GM12878 (cell line): ENCODE measurements at regions not wholly inside any gene's neighbourhood (a gene's known extent, or its start where the extent isn't known, plus 50 kb on each side); places are given as distances from the start of the nearest gene placed in this dataset.
"Not testable (repeated sequence)": the region's sequence is repeated elsewhere in the genome, so short reads cannot be mapped to it uniquely, and the experiment has no call there.

Experiments used
- ATAC-seq: fragments of 200-7000 bp; cut with Tn5 transposase; 3 replicates; pipeline ENCODE4 v1.9.1; 2020; ENCODE audit warnings: mild to moderate bottlenecking, moderate library complexity
- BruUV-seq: library from RNA; stranded (reverse); fragments of 400-500 nt; replicated peaks from 2 replicates; lab custom pipeline; 2021; lab: Mats Ljungman, UMichigan
- CTCF ChIA-PET: fragments of 300-600 bp; sonication (Branson Sonifier 250); formaldehyde crosslinking; extraction: SDS; loops from one replicate; lab custom pipeline; 2021; ENCODE audit warnings: inconsistent platforms; lab: Yijun Ruan, JAX
- POLR2A ChIA-PET: fragments of 350-600 bp; formaldehyde crosslinking; extraction: SDS; loops from one replicate; lab custom pipeline; 2021; ENCODE audit warnings: inconsistent platforms; lab: Charles Lee
- RAD21 ChIA-PET: fragments of 300-600 bp; sonication (Branson Sonifier 250); formaldehyde crosslinking; loops from one replicate; lab custom pipeline; 2023; ENCODE audit warnings: antibody characterized with exemption; ENCODE audit not compliant: unreplicated experiment; lab: Charles Lee
- SMC1A ChIA-PET: fragments of 300-600 bp; sonication (Branson Sonifier 250); formaldehyde crosslinking; loops from one replicate; lab custom pipeline; 2023; ENCODE audit not compliant: unreplicated experiment, uncharacterized antibody; lab: Charles Lee
- DNase-seq: peaks from one replicate; pipeline ENCODE4 v3.0.0-alpha.2; 2011; ENCODE audit warnings: low read depth, low spot score
- FAIRE-seq: peaks from 3 replicates; lab custom pipeline; 2011; peaks lifted over from hg19 to GRCh38; lab: Jason Lieb, UNC
- H2AFZ ChIP-seq: 2 replicates; pipeline ENCODE4 v1.6.0; 2011; ENCODE audit warnings: low read depth, low read length, control low read depth; ENCODE audit not compliant: control insufficient read depth
- H3K27ac ChIP-seq: 2 replicates; pipeline ENCODE4 v1.5.1; 2011; ENCODE audit warnings: control low read depth; ENCODE audit not compliant: control insufficient read depth, insufficient read depth
- H3K27me3 ChIP-seq, 2 experiments: replicated peaks in 1 of 2; 2 replicates each; pipeline versions ENCODE4 v1.6.0 to v1.6.1; 2011; ENCODE audit warnings: low read length in 1 of 2; ENCODE audit not compliant: control insufficient read depth in 2 of 2, insufficient read depth in 2 of 2
- H3K36me3 ChIP-seq, 2 experiments: 2 replicates each; pipeline ENCODE4 v1.5.1; 2011; ENCODE audit warnings: low read length in 1 of 2; ENCODE audit not compliant: control insufficient read depth in 2 of 2, insufficient read depth in 2 of 2
- H3K4me1 ChIP-seq: 2 replicates; pipeline ENCODE4 v1.6.1; 2011; ENCODE audit warnings: mild to moderate bottlenecking, low read length, moderate library complexity, mixed read lengths; ENCODE audit not compliant: control insufficient read depth, insufficient read depth
- H3K4me2 ChIP-seq: 2 replicates; pipeline ENCODE4 v1.6.0; 2011; ENCODE audit warnings: control low read depth; ENCODE audit not compliant: control insufficient read depth, insufficient read depth
- H3K4me3 ChIP-seq: fragments of 200-600 bp; sonication (generic); 2 replicates; pipeline ENCODE4 v1.5.1; 2016
- H3K79me2 ChIP-seq: 2 replicates; pipeline ENCODE4 v1.6.0; 2011; ENCODE audit warnings: low read length; ENCODE audit not compliant: control insufficient read depth, insufficient read depth
- H3K9ac ChIP-seq: 2 replicates; pipeline ENCODE4 v1.8.0; 2011; ENCODE audit warnings: low read length, control low read depth, mixed read lengths; ENCODE audit not compliant: control insufficient read depth, insufficient read depth
- H3K9me3 ChIP-seq: replicated peaks from 3 replicates; pipeline ENCODE4 v1.5.1; 2011; ENCODE audit warnings: mild to moderate bottlenecking, low read length; ENCODE audit not compliant: control insufficient read depth, insufficient read depth
- H4K20me1 ChIP-seq: 2 replicates; pipeline ENCODE4 v1.6.0; 2011; ENCODE audit not compliant: control insufficient read depth, insufficient read depth
- BACH1 ChIP-seq: fragments of 450-650 bp; IDR thresholded peaks from 2 replicates; pipeline ENCODE4 v1.6.1; 2017; ENCODE audit warnings: mild to moderate bottlenecking, borderline replicate concordance
- CHD2 ChIP-seq: IDR thresholded peaks from 2 replicates; pipeline ENCODE4 v1.6.1; 2011; ENCODE audit warnings: low read depth, low read length, improper control_type of control experiment, borderline replicate concordance
- DPF2 ChIP-seq: fragments of 450-650 bp; IDR thresholded peaks from 2 replicates; pipeline ENCODE4 v1.6.1; 2017; ENCODE audit warnings: mild to moderate bottlenecking
- FOS ChIP-seq: IDR thresholded peaks from 3 replicates; pipeline ENCODE4 v1.6.1; 2011; ENCODE audit warnings: borderline replicate concordance; ENCODE audit not compliant: insufficient read length; ENCODE audit errors: extremely low read depth
- FOXM1 ChIP-seq: IDR thresholded peaks from 2 replicates; pipeline ENCODE4 v1.6.1; 2012; ENCODE audit warnings: low read depth, mild to moderate bottlenecking, inconsistent platforms, low read length, moderate library complexity
- HSF1 ChIP-seq: fragments of 150-350 bp; IDR thresholded peaks from 2 replicates; pipeline ENCODE4 v1.6.1; 2014; ENCODE audit warnings: mild to moderate bottlenecking, low read depth, low read length
- NFYB ChIP-seq: IDR thresholded peaks from 2 replicates; pipeline ENCODE4 v1.6.1; 2011; ENCODE audit warnings: low read depth, mild to moderate bottlenecking, low read length, improper control_type of control experiment, moderate library complexity; ENCODE audit not compliant: insufficient read depth
- RUNX3 ChIP-seq: IDR thresholded peaks from 2 replicates; pipeline ENCODE4 v1.6.1; 2012; ENCODE audit warnings: low read length, inconsistent platforms
- SMARCA5 ChIP-seq: fragments of 450-650 bp; IDR thresholded peaks from 2 replicates; pipeline ENCODE4 v1.6.1; 2017; ENCODE audit warnings: mild to moderate bottlenecking
- USF1 ChIP-seq: IDR thresholded peaks from 2 replicates; pipeline ENCODE4 v1.6.1; 2011; ENCODE audit warnings: borderline replicate concordance, low read depth, mild to moderate bottlenecking, moderate library complexity, mixed read lengths, low read length; ENCODE audit not compliant: insufficient read depth; ENCODE audit errors: extremely low read length
- WGBS: methylation state at CpG from one replicate; pipeline ENCODE4 v1.1.6; 2016; ENCODE audit warnings: low lambda C conversion rate; ENCODE audit not compliant: insufficient replicate concordance, insufficient coverage; ENCODE audit errors: missing lambda C conversion rate; 5-methylcytosine and 5-hydroxymethylcytosine counted together
- in situ Hi-C: fragments of 300-500 bp; cut with MboI; formaldehyde crosslinking; loops from 9 replicates; pipeline ENCODE4 v1.14.3; 2018; ENCODE audit warnings: mixed read lengths
- intact Hi-C: fragments of 100-400 bp; cut with micrococcal nuclease; formaldehyde crosslinking; loops from one replicate; pipeline ENCODE4 v1.14.2; 2022; ENCODE audit not compliant: unreplicated experiment

- CTCF ChIA-PET, H2AFZ ChIP-seq, SMC1A ChIA-PET, H3K4me1 ChIP-seq, ATAC-seq, POLR2A ChIA-PET, in situ Hi-C loops, RAD21 ChIA-PET, FAIRE-seq, H3K4me3 ChIP-seq, H3K79me2 ChIP-seq, intact Hi-C loops, H3K4me2 ChIP-seq, H3K27ac ChIP-seq, H3K27me3 ChIP-seq, H3K36me3 ChIP-seq, H3K9ac ChIP-seq, H3K9me3 ChIP-seq, BruUV-seq, DNase-seq, H4K20me1 ChIP-seq: not testable (repeated sequence)
- 0% methylated on average over 1 of the region's 1 CpG for WGBS
These were observed 999.0 kb downstream of the DNAH5 start for GRCh38 chr5:12945477-12945876.

GRCh38 chr5:12936221-12936620, 1008.3 kb downstream of the DNAH5 start:
- TF ChIP-seq USF1 (no peak), FOS (no peak), CHD2 (no peak), RUNX3 (no peak), SMARCA5 (no peak), NFYB (no peak), DPF2 (no peak), HSF1 (no peak), BACH1 (no peak), FOXM1 (no peak)
- TF ChIP-seq, all 136 proteins: peak for 0
- H3K27me3 ChIP-seq = no peaks in the 10 kb centered on the region
- POLR2A ChIA-PET = no interaction called here
- H4K20me1 ChIP-seq = no peaks in the 10 kb centered on the region
- ATAC-seq = no peak
- no peak overlapping the region for H3K4me3 ChIP-seq
- H3K36me3 ChIP-seq = no peaks in the 10 kb centered on the region
- no peaks in the 10 kb centered on the region for H3K9me3 ChIP-seq
- no peak for FAIRE-seq
- RAD21 ChIA-PET = no interaction called here
- SMC1A ChIA-PET = no interaction called here
- WGBS = 43% methylated on average over 5 of the region's 5 CpGs
- H3K4me1 ChIP-seq = no peaks in the 10 kb centered on the region
- CTCF ChIA-PET = no interaction called here
- no peak overlapping the region for H3K27ac ChIP-seq
- no peak overlapping the region for H3K4me2 ChIP-seq
- intact Hi-C loops (no loop called here), in situ Hi-C loops (no loop called here)
- DNase-seq = no peak
- H3K9ac ChIP-seq = no peak overlapping the region
- BruUV-seq = no TSS peak
- H2AFZ ChIP-seq = no peak overlapping the region
- H3K79me2 ChIP-seq = no peaks in the 10 kb centered on the region
